Middle frontal gyrus (tissue), 1 donor: ENCODE measurements at regions not wholly inside any gene's neighbourhood (a gene's known extent, or its start where the extent isn't known, plus 50 kb on each side); places are given as distances from the start of the nearest gene placed in this dataset.

Experiments
- DNase-seq: peaks from one replicate; pipeline ENCODE4 v3.0.0-alpha.2; 2015; ENCODE audit warnings: low spot score; ENCODE audit errors: extremely low spot score

DNA sequence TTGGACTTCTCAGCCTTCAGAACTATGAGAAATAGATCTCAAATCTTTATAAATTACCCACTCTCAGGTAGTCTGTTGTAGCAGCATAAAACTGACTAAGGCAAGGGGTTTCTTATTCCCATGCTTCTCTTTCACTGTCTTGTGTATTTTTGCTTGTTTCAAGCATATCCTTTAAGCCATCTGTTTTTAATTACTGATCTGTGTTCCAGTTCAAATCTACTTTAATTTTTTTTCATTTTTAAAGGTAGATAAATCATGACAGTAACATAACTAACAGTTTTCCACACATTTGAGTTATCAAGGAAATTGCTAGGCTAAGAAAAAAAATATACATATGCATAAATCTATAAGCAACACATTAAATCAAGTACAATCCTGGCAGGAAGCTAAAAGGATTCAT lies 317.9 kb upstream of the TNP1 start:
- DNase-seq: no peak

DNA sequence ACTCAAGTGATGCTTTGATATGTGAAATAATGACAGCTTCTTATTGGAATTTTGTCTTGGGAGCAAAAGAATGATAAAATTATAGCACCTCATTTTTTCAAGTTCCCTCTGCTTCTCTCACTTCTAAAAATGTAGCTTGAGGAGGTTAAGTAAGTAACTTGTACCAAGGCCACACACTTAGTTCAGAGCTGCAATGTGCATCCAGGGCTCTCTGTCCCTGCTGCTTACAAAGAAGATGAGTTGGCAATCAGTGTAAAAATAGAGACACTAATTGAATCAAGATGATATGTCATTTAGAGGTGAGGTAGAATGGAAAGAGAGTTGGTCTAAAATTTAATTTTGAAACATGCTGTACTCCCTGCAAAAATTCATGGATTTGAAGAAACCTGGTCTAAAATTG lies 312.0 kb upstream of the TNP1 start:
- no peak for DNase-seq

DNA sequence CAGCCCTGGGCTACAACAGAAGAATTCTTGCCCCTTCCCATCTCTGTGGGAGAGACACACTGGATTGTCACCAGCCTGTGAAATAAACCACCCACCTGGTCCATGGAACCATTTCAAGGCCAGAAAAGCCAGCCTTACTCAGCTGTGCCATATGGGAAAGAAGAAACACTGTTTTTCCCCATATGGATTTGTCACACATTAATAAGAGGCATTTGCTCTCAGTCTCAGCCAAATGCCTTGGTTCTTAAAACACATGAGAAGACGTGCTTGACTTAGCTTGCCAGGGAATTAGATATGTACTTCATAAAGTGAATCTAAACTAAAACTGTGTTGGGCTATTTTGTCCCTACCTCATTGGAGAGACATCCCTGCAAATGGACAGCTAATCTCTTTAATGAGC lies 308.6 kb upstream of the TNP1 start:
- no peak for DNase-seq

DNA sequence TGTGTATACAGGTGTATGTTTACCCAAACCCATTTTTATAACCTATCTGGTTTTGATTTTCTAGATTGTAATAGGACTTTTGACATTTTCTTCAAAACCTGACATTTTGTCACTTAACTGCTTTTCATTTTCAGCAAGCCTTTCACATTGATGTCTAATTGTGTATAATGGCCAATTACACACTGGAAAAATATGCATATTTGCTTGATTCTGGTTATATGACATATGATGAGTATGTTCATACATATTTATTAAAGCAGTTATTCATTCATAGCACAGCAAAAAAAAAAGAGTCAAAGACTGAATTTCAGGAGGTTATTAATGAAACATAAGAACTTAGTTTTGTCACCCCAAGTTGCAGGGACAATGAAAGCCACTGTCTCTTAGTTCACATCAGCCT lies 307.7 kb upstream of the TNP1 start:
- DNase-seq: no peak

DNA sequence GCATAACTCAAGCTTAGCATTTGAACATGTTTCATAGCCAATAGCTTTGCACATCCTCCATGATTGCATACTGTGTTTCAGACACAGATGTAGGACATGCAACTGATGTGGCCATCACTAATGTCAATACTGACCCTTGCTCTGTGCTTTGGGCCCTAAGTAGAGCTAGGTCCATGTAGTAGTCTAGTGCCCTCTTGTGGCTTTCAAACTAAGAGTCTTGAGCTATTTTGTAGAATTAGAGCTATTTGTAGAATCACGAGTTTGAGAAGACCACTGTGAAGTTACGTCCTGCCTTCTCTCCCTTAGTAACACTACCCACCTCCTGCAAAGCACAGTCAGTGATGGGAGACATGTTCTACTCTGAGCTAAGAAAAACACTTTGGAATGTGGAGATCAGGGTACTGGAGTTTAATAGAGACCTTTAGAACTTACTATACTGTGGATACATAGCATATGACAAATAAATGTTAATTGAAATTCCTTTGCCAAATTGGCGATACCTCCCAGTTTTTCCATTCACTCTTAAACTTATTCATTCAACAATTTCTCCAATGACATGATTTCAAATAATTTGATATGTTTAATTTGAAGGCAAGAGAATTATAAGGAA lies 306.5 kb upstream of the TNP1 start:
- peak; percentile 40 for DNase-seq

DNA sequence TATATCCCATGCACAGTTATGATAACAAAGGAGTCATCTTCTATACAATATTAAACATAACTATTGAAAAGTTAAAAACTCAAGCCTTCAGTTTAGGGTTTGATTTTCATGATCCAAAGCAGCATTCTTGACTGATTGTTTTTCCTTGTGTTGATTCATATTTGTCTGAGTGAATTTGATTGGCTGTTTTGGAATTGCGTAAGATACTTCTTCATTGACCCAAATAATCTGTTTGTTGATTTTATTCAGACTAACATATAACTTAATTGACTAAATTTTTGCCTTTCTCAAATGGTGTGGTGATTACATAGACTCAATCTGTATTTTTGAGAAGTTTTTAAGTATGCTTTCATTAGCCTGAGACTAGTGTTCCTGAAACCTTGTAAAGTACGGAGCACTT lies 305.7 kb upstream of the TNP1 start:
- no peak for DNase-seq

DNA sequence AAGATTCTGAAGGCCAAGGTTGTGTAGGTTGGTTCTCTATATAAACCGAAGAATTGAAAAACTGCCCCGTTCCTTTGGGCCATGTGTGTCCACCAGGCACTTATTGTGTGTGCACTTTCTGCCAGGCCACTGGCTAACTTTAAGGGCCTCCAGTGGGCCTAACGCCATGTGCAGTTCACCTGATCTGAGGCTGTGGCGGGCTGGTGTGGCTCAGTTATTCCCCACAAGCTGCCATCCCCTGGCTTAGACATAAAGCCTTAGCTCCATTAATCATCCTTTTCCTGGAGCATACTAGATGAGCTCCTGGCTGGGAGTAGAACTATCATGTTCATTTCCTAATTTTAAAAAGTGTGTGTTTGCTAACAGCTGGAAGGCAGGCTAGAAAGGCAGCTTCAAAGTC lies 304.1 kb upstream of the TNP1 start:
- no peak for DNase-seq

DNA sequence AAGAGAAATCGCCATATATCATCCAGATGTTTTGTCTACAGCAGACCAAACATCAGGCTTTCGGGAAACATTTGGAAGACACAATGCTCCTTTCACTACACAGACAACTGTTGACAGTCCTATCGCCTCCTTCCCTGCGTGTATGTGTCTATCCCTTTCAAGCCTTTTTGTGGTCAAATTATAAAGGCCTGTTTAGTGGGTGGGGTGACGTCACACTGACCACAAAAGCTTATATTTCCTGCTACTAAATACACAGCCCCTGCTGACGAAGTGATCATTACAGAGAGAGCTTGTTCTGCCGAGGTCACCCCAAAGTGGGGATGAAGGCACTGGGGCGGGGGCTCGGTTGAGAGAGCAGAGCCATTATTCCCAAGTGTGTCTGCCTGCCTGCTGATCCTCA lies 302.7 kb upstream of the TNP1 start:
- DNase-seq: peak; percentile 6

DNA sequence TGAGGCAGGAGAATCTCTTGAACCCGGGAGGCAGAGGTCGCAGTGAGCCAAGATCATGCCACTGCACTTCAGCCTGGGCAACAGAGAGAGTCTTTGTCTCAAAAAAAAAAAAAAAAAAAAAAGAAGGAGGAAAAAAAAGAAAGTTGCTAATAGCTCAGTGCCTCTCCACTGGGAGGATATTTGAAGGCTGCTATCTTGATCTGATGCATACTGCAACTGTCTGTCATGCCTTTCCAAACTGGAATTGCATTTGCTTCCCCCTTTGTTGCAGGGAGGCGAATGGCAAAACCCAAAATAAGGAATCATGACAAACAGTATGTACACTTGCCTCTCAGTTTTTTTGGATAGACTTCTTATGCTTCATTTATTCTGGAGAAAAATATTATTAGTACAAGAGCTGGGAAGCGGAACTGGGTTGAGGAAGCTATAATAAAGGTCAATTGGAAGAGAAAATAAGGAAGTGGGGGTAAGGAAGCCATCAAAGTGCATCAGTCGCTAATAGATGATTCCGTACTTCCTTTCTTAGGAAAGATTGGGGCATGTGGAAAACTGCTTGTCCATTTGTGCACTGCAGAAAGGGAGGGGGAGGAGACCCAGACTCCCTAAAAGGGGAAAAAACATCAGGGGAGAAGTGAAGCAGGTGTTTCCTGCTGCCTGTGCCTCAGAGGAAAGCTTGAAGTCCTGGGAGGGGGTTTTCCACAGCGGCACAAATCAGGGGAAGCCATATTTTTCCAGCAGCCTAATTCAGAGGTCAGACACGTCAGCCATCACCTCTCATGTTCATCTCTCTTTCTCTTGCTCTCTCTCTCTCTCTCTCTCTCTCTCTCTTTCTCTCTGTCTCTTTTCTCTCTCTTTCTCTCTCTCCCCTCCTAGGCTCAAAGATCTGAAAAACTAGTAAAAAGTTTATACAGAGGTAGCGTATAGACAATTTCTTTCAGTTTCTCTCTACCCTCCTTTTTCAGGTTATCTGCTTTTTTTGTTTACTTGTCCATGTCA lies 301.4 kb upstream of the TNP1 start:
- no peak for DNase-seq

DNA sequence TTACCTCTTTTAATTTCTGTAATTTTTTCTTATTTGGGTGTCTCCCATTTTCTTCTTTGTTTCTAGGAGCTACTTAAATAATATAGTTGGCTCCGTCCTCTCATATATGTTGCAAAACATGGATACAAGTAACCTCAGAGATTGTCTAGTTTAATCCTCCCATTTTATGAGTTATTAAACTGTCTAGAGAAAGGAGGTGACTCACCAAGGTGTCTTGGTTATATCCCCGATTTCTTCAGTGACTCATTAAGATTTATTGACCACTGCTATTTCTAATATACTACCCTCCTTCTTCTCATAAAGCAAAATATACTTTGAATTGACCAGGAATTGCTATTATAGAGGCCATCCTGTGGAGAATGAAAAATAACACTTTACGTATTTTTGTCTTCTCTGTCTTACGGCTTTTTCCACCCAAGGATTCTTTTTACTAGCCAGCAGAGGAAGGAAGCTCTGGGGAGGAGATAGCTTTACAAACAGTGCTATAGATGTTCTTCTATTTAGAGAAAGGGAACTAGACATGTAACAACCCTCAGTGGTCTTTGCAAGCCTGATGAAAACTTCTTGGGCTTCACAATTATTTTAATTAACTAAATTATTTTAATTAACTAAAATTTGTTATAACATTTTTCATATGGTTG lies 300.4 kb upstream of the TNP1 start:
- no peak for DNase-seq

DNA sequence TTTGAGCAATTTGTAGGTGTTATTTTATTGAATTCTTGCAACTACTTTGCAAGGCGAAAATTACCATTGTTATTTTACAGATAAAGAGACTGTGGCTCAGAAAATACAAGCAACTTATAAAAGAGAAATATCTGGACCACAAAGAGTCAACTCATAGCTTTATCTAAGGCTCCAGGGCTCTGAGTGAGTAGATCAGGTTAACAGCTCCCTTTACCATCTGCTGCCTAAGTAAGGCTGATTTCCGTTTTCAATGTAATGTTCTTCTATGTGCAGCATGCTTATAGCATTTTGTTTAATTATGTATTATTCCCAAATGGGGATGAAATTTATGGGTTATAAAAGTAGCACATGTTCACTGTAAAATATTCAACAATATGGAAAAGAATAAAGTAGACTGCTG lies 299.1 kb upstream of the TNP1 start:
- no peak for DNase-seq

DNA sequence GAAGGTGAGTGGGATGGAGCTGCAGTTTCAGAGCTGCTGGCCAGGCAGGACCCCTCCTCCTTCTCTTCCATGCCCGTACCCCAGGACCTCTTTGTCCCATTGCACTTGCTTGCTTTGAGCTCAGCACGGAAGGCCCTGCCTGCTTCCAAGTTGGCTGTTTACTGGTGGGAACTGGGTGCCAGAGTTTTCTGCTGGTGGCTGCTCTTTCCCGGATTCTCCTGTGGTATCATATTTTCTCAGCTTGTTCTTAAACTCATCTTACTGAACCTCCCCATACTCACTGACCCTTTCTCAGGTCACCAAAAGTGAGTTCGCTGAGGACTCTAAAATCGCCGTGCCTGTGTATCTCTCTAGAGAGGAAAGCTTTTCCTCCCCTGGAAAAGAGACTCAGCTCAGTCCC lies 297.7 kb upstream of the TNP1 start:
- DNase-seq: no peak

DNA sequence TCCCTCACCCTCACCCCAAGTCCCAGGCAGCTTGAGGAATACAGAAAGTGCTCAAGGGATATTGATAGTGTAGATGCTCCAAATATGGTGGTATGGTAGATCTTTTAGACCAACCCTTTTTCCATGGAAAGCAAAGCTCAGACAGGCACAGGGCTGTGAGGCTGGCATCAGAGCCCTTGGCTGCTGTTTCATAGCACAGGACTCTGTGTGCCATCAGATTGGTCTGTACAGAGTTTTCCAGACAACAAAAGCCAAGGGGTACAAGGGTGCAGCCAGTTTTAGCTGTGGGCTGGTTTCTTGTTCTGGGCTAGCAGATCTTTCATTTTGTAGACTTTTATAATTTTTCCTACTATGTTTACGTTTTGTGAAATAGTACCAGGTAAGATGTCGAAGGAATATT lies 296.9 kb upstream of the TNP1 start:
- DNase-seq: no peak

DNA sequence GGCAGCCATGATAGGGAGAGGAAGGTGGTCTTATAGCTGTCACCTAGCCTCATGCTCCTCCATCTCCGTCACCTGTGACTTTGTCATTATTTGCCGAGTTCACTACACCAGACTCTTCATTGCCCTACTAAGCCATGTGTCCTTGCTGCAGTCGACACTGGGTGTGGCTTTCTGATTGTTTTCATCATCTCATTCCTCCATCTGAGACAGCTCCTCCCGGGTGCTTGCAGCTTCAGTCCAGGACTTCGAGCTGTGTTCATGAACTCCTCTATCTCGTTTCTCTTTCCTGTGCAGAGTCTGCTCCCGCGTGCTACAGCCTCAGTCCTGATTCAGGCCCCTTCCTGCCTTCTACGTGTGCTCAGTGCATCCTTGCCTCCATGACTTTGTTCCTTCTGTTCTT lies 295.1 kb upstream of the TNP1 start:
- DNase-seq: no peak

DNA sequence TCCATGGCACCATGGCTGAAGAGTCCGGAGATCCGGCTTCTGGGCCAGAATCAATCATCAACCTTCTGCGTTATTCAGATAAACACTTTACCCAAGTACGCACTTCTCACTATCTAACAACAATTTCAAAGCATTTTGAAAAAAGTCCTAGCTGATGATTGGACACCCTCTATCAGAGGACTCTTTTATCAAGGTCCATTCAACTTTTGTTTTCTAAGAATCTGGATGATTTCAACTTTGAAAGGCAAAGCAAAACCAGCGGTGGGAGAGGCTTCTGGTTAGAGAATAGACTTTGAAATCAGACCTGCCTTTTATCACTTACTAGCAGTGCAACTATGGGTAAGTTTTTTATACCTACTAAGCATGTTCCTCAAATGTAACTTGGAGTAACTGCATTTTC lies 293.6 kb upstream of the TNP1 start:
- DNase-seq: no peak

DNA sequence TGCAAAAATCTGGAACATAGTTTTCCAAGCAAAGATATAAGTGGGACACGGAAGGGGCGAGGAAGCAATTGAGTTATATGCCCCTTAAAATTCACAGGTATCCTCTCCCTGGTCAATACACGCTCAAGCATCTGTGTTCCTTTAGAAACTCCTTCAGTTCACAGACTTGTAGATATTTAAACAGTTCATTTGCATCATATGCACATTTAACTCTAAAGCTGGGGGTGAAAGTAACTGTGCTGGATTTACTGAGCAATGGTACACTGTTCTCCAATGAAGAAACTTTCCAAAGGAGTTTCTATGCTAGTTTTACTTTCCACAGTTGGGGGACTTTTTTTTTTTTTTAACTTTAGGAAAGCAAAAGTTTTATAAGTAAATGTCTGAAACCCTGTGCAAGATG lies 293.0 kb upstream of the TNP1 start:
- no peak for DNase-seq

DNA sequence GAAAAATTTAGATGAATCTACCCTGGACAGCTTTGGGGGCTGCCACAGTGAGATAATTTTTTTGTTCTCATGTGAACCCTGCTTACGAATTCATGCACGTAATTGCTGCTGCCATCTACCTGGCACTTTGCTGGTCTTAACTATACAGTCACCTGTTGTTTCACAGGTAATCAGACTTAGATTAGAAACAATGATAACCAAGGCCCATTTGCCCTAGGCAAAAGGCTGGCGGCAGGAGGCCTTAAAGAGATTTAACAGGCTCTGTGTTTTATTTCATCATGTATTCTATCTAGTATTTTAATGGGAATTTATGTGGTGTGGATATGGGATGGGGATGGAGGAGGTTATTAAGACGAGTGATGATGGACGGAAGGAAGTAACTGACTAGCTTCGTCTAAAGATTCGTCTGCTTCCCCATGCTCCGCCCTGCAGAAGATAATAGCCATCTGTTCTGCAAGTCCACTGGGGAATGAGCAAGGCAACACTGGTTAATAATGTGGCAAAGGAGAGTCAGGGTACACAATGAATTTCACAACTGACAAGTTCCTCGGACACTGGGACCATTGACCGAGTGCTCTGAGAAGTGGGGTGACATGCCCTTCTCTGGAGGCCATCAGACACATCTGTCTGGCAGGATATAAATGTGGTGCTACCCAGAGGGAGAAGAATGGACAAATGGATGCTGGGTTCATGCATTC lies 291.8 kb upstream of the TNP1 start:
- DNase-seq: no peak

DNA sequence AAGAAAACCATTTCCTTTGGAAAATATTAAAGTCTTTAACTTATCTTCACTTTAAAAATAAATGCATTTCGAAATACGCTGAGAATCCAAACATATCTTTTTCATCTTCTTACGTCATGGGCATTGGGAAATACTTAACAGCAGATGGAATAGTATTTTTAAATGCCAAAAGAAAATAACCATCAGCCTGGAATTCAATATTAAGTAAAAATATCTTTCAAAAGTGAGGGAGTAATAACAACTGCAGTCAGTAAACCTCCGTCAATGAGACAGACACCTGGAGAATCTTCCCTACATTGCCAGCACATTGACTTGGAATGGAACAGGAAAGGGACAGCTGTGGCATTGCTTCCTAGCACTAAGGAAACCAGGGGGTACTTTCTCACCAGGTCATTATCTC lies 290.4 kb upstream of the TNP1 start:
- no peak for DNase-seq

DNA sequence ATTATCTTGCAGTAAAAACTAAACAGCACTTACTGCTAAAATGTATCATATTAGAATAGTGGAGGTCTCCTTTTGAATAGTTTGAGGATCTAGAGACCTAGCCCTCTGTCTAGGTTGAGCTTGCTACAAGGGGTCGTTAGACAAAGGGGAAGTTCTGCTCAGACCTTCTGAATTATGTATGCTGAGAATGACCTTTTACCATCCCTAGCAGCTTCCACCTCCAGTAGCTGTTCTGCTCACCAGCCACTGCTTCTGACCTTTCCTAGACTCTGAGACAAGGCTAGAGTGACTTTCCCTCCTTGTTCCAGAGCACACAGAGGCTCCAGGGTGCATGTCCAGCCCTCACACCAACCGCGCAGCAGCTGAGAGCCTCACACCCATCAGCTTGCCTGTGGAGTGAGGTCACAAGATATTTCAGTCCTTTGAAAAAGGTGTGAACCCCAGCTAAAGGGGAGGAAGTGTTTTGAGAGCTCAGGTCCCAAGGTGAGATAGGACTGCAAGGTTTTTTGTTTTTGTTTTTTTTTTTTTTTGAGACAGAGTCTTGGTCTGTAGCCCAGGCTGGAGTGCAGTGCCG lies 289.3 kb upstream of the TNP1 start:
- DNase-seq: no peak

DNA sequence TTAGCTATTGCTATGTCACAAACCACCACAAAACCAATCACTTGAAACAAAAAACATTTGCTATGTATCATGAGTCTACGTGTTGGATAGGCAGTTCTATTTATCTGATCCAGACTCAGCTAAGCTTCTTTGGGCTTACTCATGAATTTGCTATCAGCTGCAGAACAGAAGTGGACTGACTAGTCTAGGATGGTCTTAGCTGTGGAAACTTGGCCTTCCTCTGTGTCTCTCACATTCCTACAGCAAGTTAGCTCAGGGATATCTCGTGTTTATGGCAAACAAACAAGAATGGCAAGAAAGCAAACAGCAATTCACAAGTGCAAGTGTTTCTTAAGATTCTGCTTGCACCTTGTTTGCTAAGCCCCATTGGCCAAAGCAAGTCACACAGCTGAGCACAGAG lies 288.0 kb upstream of the TNP1 start:
- DNase-seq: no peak

DNA sequence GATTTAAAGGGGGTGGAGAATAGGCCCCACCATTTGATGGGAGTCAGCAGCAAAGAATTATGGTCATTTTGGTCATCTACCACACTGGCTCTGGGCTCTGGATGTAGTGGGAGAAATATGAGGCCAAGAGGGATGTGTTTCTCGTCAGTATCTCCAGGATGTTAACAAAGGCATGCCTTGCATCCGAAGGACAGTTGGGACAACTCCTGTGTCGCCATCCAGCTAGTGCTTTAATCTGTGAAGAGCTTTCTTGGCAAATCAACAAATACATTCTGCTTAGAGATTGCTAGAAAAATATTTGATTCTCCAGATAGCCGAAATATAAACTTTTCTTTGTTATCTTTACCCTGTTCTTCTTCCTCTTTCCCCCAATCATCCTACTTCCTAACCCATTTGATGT lies 287.1 kb upstream of the TNP1 start:
- no peak for DNase-seq
